ENCODE measurements at regions not wholly inside any gene's neighbourhood (a gene's known extent, or its start where the extent isn't known, plus 50 kb on each side); places are given as distances from the start of the nearest gene placed in this dataset.

DNA sequence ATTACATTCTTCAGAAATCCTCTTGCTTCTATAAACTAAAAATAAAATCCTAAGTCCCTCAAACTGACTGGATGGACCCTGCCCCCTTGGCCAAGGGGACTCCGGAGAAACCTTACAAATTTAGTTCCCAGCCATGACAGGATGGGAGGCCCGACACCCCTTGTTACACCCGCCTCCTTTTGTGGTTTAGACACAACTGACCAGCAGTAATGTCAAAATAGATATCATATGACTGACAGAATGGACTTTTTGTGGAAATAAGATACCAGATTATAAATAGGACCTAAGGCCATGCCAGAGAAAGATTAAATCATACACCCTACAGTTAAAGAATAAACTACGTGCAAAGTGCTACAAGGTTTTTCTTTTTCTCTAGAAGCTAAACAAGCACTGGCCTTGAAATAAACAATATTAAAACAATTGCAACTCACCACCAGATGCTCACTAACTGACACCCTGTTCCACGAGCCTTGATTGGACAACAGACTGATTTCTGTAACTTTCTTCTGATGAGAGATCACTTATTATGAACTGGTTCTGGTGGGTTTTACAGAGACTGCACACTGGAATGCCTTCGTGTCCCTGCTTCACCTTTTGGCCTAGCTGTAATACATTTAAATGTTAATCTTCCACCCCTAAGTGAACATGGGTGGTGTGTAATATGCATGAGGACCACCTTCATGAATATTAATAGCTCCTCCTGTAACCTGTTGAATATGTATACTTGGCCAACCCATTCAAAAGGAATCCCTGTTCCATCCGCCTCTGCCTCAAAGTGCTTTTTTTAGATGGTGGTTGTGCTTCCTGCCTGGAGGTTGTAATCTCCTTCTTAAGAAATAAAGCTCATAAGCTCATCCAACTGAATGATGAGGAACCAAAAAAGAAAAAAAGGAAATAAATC, 99.6 kb downstream of the ODF2L start:
- CTCF ChIA-PET: no interaction called here
- TF ChIP-seq, protein P1, sequence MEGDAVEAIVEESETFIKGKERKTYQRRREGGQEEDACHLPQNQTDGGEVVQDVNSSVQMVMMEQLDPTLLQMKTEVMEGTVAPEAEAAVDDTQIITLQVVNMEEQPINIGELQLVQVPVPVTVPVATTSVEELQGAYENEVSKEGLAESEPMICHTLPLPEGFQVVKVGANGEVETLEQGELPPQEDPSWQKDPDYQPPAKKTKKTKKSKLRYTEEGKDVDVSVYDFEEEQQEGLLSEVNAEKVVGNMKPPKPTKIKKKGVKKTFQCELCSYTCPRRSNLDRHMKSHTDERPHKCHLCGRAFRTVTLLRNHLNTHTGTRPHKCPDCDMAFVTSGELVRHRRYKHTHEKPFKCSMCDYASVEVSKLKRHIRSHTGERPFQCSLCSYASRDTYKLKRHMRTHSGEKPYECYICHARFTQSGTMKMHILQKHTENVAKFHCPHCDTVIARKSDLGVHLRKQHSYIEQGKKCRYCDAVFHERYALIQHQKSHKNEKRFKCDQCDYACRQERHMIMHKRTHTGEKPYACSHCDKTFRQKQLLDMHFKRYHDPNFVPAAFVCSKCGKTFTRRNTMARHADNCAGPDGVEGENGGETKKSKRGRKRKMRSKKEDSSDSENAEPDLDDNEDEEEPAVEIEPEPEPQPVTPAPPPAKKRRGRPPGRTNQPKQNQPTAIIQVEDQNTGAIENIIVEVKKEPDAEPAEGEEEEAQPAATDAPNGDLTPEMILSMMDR (IDR thresholded peaks at IDR 0.05; ENCODE audit: insufficient read depth, low read length, missing control alignments): no peak
- no peak overlapping the region for H3K4me3 ChIP-seq (ENCODE audit: low read depth, low read length)
- no peak for DNase-seq (ENCODE audit: low read depth, low spot score)
- POLR2A ChIA-PET: no interaction called here

DNA sequence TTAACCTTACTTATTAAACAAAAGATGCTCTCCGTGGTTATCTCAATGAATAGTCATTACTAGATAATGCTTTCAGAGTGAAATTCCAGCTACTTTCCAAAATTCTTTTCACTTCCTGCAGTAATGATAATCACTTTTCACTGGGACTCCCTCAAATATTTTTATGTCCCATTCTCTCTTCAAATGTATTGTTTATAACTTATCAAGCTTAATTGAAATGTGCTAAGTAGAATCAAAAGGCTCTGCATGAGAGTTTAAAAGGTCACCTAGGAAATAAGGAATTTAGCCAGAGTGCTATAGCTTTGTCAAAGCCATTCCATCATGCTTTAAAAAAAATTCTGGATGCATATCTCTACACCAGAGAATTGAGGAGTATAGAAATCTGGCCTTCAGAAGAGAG, 106.4 kb downstream of the ODF2L start:
- H3K4me3 ChIP-seq (ENCODE audit: low read depth, low read length): no peak overlapping the region
- ChIA-PET CTCF (no interaction called here), POLR2A (interaction anchor here (0.5 kb wide), 1 partner anchor 83 kb away, joined by 3 read pairs; no protein-coding TSS in a partner anchor)
- no peak for DNase-seq (ENCODE audit: low read depth, low spot score)
- TF ChIP-seq, protein P1 (IDR thresholded peaks at IDR 0.05; ENCODE audit: insufficient read depth, low read length, missing control alignments): no peak

DNA sequence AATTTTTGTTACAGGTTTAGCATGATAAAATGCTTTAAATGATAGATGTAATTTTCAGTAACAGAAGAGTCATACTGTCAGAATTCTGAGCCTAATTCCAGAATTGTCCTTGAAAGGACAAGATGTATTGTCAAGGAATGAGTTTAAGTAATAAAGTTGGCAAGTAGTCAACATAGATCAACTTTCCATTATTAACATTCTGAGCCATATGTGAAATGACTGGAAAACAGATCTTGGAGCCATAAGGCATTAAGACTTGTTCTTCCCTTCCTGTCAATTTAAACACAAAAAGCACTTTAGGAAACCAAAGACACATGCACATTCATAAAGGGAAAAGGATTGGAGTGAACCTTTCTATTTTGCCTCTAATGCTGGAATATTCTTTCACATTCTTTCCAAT, 107.0 kb downstream of the ODF2L start:
- no peak overlapping the region for H3K4me3 ChIP-seq (ENCODE audit: low read depth, low read length)
- CTCF ChIA-PET: no interaction called here
- TF ChIP-seq, protein P1 (IDR thresholded peaks at IDR 0.05; ENCODE audit: insufficient read depth, low read length, missing control alignments): no peak
- no peak for DNase-seq (ENCODE audit: low read depth, low spot score)
- POLR2A ChIA-PET: no interaction called here

DNA sequence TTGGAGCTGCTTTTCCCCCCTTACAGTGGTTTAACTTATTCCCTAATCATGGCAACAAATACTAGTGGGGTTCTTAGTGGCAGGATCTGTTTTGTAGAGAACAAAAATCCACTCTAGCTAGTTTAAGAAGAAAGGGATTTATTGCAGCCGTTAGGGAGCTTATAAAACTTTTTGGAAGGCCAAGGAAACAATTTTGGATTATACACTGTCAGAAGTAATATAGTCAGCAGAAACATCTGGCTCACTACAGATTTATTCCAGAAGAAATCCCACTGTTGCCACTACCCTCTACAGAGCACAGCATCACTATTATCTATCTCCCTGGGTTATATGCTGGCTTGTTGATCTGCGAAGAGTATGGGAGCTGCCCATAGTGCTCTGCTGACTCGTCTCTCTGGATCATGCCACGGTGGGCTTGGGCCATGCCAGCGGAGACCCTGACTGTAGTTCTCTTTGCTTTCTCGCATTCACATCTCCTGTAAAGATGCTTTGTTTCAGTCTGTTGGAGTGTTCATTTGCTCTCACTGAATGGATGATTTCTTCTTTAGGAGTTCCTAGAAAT, 107.5 kb downstream of the ODF2L start:
- TF ChIP-seq, protein P1 (IDR thresholded peaks at IDR 0.05; ENCODE audit: insufficient read depth, low read length, missing control alignments): no peak
- no peak for DNase-seq (ENCODE audit: low read depth, low spot score)
- ChIA-PET CTCF (no interaction called here), POLR2A (no interaction called here)
- H3K4me3 ChIP-seq (ENCODE audit: low read depth, low read length): no peak overlapping the region

DNA sequence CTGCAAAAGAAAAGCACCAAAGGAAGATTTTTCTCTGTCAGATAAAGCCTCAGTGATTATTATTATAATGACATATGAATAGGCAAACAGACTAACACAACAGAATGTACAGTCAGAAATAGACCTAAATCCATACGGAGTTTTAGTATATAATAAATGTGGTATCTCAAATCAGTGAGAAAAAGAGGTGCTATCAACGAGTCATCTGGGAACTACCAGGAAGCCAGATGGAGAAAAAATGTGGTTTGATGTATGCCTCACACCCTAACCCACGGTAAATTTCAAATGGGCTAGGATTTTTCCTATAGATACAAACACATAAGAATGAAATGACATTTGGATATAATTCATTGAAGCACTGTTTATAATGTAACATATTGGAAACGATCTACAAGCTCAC, 110.3 kb downstream of the ODF2L start:
- DNase-seq (ENCODE audit: low read depth, low spot score): no peak
- CTCF ChIA-PET: no interaction called here
- TF ChIP-seq, protein P1 (IDR thresholded peaks at IDR 0.05; ENCODE audit: insufficient read depth, low read length, missing control alignments): no peak
- no peak overlapping the region for H3K4me3 ChIP-seq (ENCODE audit: low read depth, low read length)
- POLR2A ChIA-PET: no interaction called here

DNA sequence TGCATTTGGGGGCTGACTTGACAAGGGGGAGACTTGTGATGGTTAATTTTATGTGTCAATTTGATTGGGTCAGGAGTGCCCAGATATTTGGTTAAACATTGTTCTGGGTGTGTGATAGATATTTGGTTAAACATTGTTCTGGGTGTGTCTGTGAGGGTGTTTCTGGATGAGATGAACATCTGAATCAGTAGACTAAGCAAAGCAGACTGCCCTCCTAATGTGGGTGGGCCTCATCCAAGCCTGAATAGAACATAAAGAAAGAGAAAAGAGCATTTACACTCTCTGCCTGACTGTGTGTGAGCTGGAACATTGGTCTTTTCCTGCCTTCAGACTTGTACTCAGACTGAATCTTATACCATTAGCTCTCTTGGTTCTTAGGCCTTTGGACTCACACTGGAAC, 113.5 kb downstream of the ODF2L start:
- no peak overlapping the region for H3K4me3 ChIP-seq (ENCODE audit: low read depth, low read length)
- no peak for DNase-seq (ENCODE audit: low read depth, low spot score)
- ChIA-PET POLR2A (no interaction called here), CTCF (no interaction called here)
- TF ChIP-seq, protein P1 (IDR thresholded peaks at IDR 0.05; ENCODE audit: insufficient read depth, low read length, missing control alignments): no peak

Data from AG04449 (cell line).